GM21360 (cell line): ENCODE measurements at regions not wholly inside any gene's neighbourhood (a gene's known extent, or its start where the extent isn't known, plus 50 kb on each side); places are given as distances from the start of the nearest gene placed in this dataset.

ENCODE experiments used
- ATAC-seq: cut with Tn5 transposase; IDR thresholded peaks from one replicate; pipeline ENCODE4 v1.9.1; 2021; ENCODE audit warnings: mild to moderate bottlenecking, moderate library complexity; ENCODE audit not compliant: unreplicated experiment

GRCh38 chr20:48212806-48213509 is 427.7 kb upstream of the SULF2 start:
- no peak for ATAC-seq

DNA sequence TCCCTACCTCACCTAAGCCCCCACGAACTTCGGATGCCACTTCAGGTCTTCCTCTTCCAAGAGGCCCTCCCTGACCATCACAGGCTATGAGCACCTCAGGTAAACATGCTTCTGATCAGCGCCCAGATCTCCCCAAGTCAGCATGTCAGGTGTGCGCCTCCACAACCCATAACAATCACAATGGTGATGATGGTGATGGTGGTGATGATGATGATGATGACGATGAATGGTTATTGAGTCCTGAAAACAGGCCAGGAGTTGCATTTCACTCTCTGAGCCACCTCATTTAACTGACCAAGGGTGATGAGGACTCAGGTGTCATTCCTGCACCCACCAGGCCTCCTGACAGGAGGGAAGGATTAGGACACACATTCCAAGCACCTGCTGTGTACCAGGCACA is 426.6 kb upstream of the SULF2 start:
- no peak for ATAC-seq

- ATAC-seq = no peak
Observed at GRCh38 chr20:48211238-48211637, 426.0 kb upstream of the SULF2 start.

- ATAC-seq = no peak
Observed at GRCh38 chr20:48210111-48211027, 425.1 kb upstream of the SULF2 start.

DNA sequence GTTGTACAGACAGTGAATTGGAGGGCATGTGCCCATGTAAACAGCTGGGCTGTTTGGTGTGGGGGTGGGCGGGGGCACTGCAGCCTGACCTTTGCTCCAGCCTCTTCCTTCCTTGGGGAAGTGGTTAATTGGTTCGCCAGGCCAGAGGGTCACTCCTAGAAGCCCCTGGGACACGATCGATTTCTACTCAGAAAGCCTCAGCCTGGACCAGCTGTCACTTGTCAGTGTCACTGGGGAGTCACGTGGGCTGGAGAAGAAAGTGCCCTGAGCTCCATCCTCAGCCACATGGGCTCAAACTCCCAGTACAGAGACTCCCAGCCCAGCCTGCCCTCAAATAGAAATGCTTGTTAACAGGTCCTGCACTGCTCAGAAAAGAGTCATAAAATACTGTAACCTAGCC is 423.8 kb upstream of the SULF2 start:
- no peak for ATAC-seq

DNA sequence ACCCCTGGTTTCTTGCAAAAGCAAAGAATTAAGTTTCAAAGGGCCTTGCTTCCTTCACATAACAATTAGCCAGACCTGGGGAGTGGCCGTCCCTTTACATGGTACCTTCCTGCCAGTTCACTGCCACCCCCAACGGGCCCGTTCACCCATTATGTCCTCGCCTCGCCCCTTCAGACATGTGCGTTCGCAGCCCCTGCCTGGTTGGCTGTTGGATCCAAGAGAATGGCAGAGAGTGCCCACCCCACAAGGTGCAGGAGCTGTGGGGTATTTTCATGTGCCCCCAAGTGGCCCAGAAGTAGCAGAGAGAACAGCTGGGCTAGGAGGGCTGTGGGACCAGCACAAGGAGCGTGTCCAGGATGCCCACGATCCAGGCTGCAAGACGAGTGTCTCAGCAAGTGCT is 422.9 kb upstream of the SULF2 start:
- ATAC-seq = no peak

GRCh38 chr20:48207505-48207904 is 422.2 kb upstream of the SULF2 start:
- ATAC-seq = no peak

GRCh38 chr20:48205786-48206185 is 420.5 kb upstream of the SULF2 start:
- no peak for ATAC-seq

- no peak for ATAC-seq
Observed at GRCh38 chr20:48205281-48205782, 420.1 kb upstream of the SULF2 start.

- ATAC-seq = no peak
Observed at GRCh38 chr20:48204499-48204898, 419.2 kb upstream of the SULF2 start.

GRCh38 chr20:48203252-48203651 is 418.0 kb upstream of the SULF2 start:
- ATAC-seq = no peak

DNA sequence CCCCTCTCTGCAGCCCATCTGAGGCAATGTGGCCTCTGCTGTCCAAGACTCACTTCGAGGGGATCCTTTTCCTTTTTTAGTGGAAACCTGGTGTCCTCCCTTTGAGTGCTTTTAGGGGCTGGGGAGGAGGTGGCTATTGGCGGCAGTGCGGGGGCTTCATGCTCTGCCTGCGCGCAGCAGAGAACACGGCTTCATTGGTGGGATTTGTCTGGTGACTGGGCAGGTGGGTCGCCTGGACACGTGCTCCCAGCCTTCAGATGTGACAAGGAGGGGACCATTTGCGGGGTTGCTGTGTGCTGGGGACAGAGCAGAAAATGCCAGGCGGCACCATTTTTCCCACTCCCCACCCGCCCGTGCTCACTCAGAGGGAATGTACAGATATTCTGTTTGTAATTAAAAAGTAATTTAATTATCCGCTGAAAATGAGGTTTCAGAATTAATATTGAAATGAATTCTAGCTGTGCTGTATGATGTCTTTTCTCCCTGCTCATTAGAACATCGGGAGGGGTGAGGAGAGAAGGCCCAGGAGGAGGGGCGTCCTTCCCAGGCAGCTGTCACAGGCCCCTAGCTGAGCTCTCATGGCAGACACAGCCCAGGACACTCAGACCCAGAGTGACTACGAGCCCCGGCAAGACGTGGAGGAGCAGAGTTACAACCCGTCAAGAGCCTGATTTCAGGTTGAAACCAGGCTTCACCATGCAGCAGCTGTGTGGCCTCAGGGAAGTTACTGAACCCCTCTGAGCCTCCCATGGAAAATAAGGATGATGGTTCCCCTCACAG is 417.2 kb upstream of the SULF2 start:
- ATAC-seq = no peak

DNA sequence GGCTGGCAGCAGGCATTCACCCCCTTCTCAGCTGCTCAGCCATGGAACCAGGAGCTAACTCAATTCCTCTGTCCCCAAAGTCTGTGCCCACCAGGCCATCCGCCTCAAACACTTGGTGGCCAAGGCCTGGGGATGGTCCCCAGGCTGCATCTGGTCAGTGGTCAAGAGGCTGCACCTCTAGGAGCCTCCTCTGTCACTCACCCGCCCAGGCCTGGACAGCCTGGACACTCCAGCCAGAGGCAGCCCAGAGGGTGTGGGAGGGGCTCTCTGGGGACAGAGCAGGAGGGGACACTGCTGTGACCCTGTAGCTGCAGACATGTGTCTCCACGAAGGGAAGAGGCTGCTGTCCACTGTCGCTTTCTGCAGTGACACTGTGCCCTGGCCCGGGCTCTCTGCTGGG is 416.6 kb upstream of the SULF2 start:
- no peak for ATAC-seq

- no peak for ATAC-seq
Observed at GRCh38 chr20:48201188-48201587, 415.9 kb upstream of the SULF2 start.

GRCh38 chr20:48198929-48199451 is 413.7 kb upstream of the SULF2 start:
- no peak for ATAC-seq

GRCh38 chr20:48197066-48197465 is 411.8 kb upstream of the SULF2 start:
- no peak for ATAC-seq

- no peak for ATAC-seq
Observed at GRCh38 chr20:48196486-48196885, 411.2 kb upstream of the SULF2 start.

DNA sequence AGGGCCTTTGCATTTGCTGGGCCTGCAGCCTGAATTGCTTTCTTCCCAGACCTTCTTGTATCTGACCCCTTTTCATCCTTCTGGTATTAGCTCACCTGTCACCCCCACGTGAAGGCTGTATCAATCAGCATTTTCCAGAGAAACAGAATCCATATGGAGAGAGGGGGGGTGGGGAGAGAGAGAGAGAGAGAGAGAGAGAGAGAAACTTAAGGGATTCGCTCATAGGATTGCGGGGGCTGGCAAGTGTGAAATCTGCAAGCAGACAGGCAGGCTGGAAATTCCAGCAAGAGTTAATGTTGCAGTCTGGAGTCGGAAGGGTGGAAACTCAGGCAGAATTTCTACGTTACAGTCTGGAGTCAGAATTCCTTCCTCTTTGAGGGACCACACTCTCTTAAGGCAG is 410.7 kb upstream of the SULF2 start:
- ATAC-seq = no peak

DNA sequence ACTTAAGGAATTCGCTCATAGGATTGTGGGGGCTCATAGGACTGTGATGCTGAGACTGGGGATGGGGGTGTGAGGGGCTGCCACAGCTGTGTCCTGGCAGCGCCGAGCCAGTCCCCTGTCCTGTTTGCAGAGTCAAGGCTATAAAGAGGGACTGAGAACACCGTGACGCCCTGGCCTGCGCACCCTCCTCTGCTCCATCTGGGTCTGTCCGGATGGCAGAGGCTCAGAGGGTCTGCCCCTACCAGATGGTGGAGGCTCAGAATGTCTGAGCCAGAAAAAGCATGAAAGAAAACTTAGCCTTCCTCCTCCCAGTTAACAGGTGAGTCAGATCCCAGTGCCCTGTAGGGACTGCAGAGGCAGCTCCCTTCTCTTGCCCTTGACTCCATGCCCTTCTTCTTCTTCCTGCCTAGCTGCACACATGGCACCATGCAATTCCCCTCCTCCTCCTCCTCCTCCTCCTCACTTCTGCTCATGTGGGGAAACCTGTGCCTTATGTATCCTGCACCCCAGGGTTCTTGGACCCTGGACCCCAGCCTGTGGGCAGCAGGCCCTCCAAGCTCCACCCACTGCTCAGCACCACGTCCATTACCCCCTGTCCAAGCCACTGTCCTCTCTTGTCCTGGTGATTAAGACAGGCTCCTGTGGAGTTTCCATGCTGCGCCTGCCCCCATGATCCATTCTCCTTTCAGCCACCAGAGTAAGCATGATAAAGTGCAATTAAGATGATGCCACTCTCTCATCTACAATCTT is 410.0 kb upstream of the SULF2 start:
- no peak for ATAC-seq

GRCh38 chr20:48194583-48194982 is 409.3 kb upstream of the SULF2 start:
- ATAC-seq = no peak
